Endothelial cell of umbilical vein (primary cell): ENCODE measurements at regions not wholly inside any gene's neighbourhood (a gene's known extent, or its start where the extent isn't known, plus 50 kb on each side); places are given as distances from the start of the nearest gene placed in this dataset.

Experiments
- BruUV-seq: library from RNA; stranded (reverse); fragments of 400-500 nt; replicated peaks from 2 replicates; lab custom pipeline; 2021; lab: Mats Ljungman, UMichigan
- CTCF ChIA-PET: fragments of 300-600, 350-600 bp; sonication (Branson Sonifier 250); formaldehyde crosslinking; loops from one replicate; lab custom pipeline; 2021; ENCODE audit warnings: antibody characterized with exemption, inconsistent platforms; lab: Charles Lee
- POLR2A ChIA-PET: fragments of 300-600, 350-600 bp; sonication (Branson Sonifier 250); formaldehyde crosslinking; loops from one replicate; lab custom pipeline; 2021; ENCODE audit warnings: antibody characterized with exemption, inconsistent platforms; lab: Charles Lee
- DNase-seq: peaks from one replicate; pipeline ENCODE4 v3.0.0-alpha.2; 2011; ENCODE audit warnings: low read depth, low spot score
- FAIRE-seq: peaks from 2 replicates; lab custom pipeline; 2011; peaks lifted over from hg19 to GRCh38; lab: Jason Lieb, UNC
- H2AFZ ChIP-seq: 2 replicates; pipeline ENCODE4 v1.6.0; 2012; ENCODE audit warnings: low read depth, low read length, control low read depth, inconsistent platforms
- H3K27ac ChIP-seq: 2 replicates; pipeline ENCODE4 v1.5.1; 2011; ENCODE audit warnings: low read depth, mild to moderate bottlenecking, control low read depth, low read length, moderate library complexity; ENCODE audit not compliant: insufficient read depth
- H3K27me3 ChIP-seq, 2 experiments: 2 replicates each; pipeline versions ENCODE4 v1.6.0 to v1.6.1; 2011; ENCODE audit warnings: low read length in 2 of 2, mixed read lengths in 1 of 2; ENCODE audit not compliant: control insufficient read depth in 2 of 2, insufficient read depth in 2 of 2
- H3K36me3 ChIP-seq, 2 experiments: 2 replicates in 1 of 2; 3 replicates in 1 of 2; pipeline ENCODE4 v1.5.1; 2011; ENCODE audit warnings: low read length in 2 of 2, mild to moderate bottlenecking in 1 of 2, moderate library complexity in 1 of 2; ENCODE audit not compliant: control insufficient read depth in 2 of 2, insufficient read depth in 2 of 2; ENCODE audit errors: extremely low read depth in 1 of 2
- H3K4me1 ChIP-seq: 3 replicates; pipeline ENCODE4 v1.5.1; 2011; ENCODE audit warnings: mild to moderate bottlenecking, low read length; ENCODE audit not compliant: control insufficient read depth, insufficient read depth; ENCODE audit errors: extremely low read depth
- H3K4me2 ChIP-seq: 2 replicates; pipeline ENCODE4 v1.6.1; 2011; ENCODE audit warnings: low read length, control low read depth, mixed read lengths; ENCODE audit not compliant: insufficient read depth
- H3K4me3 ChIP-seq, 3 experiments: fragments of 200-600 bp in 1 of 3; sonication (generic), shearing (Covaris generic) in 1 of 3; replicated peaks in 1 of 3; 2 replicates each; pipeline ENCODE4 v1.5.1; 2011 to 2016; ENCODE audit warnings: control low read depth in 3 of 3, low read length in 3 of 3, mild to moderate bottlenecking in 2 of 3, inconsistent platforms in 1 of 3, low read depth in 1 of 3, moderate library complexity in 1 of 3; ENCODE audit not compliant: insufficient read depth in 1 of 3
- H3K79me2 ChIP-seq: 2 replicates; pipeline ENCODE4 v1.6.0; 2012; ENCODE audit warnings: low read length, inconsistent platforms; ENCODE audit not compliant: control insufficient read depth, insufficient read depth
- H3K9ac ChIP-seq: replicated peaks from 2 replicates; pipeline ENCODE3; 2011; ENCODE audit warnings: low read length, control low read depth; ENCODE audit not compliant: insufficient read depth; ENCODE audit errors: extremely low read depth
- H3K9me1 ChIP-seq: replicated peaks from 3 replicates; pipeline ENCODE4 v1.6.0; 2011; ENCODE audit warnings: mild to moderate bottlenecking, low read length; ENCODE audit not compliant: control insufficient read depth, insufficient read depth; ENCODE audit errors: extremely low read depth
- H3K9me3 ChIP-seq: replicated peaks from 2 replicates; pipeline ENCODE4 v1.5.1; 2012; ENCODE audit warnings: low read length, inconsistent platforms; ENCODE audit not compliant: control insufficient read depth, insufficient read depth
- H4K20me1 ChIP-seq: replicated peaks from 2 replicates; pipeline ENCODE3; 2011; ENCODE audit warnings: mild to moderate bottlenecking, low read length; ENCODE audit not compliant: control insufficient read depth, insufficient read depth; ENCODE audit errors: extremely low read depth
- CTCF ChIP-seq, 2 donors: IDR thresholded peaks; 1 replicate in 1 of 2; 2 replicates in 1 of 2; pipeline ENCODE4 v1.5.1; 2011; ENCODE audit warnings: low read length in 2 of 2, mild to moderate bottlenecking in 2 of 2, moderate library complexity in 2 of 2, control low read depth in 1 of 2, inconsistent platforms in 1 of 2, low read depth in 1 of 2; ENCODE audit not compliant: insufficient read depth in 1 of 2; ENCODE audit errors: extremely low read depth in 1 of 2
- EZH2 ChIP-seq: IDR thresholded peaks from 2 replicates; pipeline ENCODE4 v1.6.1; 2012; ENCODE audit warnings: borderline replicate concordance, low read depth, mild to moderate bottlenecking, moderate library complexity, low read length, inconsistent platforms; ENCODE audit not compliant: severe bottlenecking
- FOS ChIP-seq: IDR thresholded peaks from 2 replicates; pipeline ENCODE4 v1.6.1; 2011; ENCODE audit warnings: mild to moderate bottlenecking, low read length, moderate library complexity, borderline replicate concordance; ENCODE audit not compliant: insufficient read depth
- GATA2 ChIP-seq: IDR thresholded peaks from 2 replicates; pipeline ENCODE4 v1.7.0; 2011; ENCODE audit warnings: low read depth, mild to moderate bottlenecking, moderate library complexity, mixed read lengths, low read length; ENCODE audit not compliant: insufficient read length, insufficient read depth
- JUN ChIP-seq: IDR thresholded peaks from 2 replicates; pipeline ENCODE4 v1.6.1; 2011; ENCODE audit warnings: borderline replicate concordance, low read depth; ENCODE audit not compliant: insufficient read length, insufficient read depth
- MAX ChIP-seq: IDR thresholded peaks from 2 replicates; pipeline ENCODE4 v1.6.1; 2011; ENCODE audit not compliant: insufficient read depth, insufficient read length
- MYC ChIP-seq: IDR thresholded peaks from one replicate; pipeline ENCODE4 v1.6.1; 2011; ENCODE audit warnings: mild to moderate bottlenecking, low read depth, low read length
- POLR2A ChIP-seq: IDR thresholded peaks from 2 replicates; pipeline ENCODE4 v1.6.1; 2012; ENCODE audit warnings: low read depth, mild to moderate bottlenecking, control low read depth, low read length
- POLR2AphosphoS5 ChIP-seq: IDR thresholded peaks from 2 replicates; pipeline ENCODE4 v1.6.1; 2012; ENCODE audit warnings: low read depth, mild to moderate bottlenecking, control low read depth, low read length, moderate library complexity; ENCODE audit not compliant: insufficient read depth
- dilution Hi-C: fragments of 300-500 bp; cut with MboI; formaldehyde crosslinking; loops from one replicate; pipeline ENCODE4 v1.15.0; 2019; ENCODE audit warnings: low sequenced_read_pairs; ENCODE audit not compliant: extremely low pct_ligation_motif_present
- intact Hi-C: fragments of 100-400 bp; cut with micrococcal nuclease; formaldehyde crosslinking; loops from one replicate; pipeline ENCODE4 v1.10.0; 2022

DNA sequence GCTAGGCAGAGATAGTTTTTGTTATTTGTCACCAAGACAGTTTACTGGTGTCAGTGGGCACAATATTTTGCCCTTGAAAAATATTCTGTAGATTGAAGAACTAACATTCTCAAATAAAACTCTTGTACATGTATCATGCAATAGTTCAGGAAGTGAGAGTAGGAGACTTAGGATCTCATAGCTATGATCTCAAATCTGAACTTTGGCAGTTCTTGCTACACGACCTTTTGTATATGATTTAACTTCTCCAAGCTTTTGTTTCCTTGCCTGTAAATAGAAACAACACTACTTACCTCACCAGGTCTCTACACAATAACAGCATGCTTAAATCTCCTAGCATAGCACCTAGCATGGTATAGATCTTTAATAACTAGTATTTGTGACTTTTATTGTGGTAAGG, 219.9 kb downstream of the ICOS start:
- Histone ChIP-seq H4K20me1 (no peaks in the 10 kb centered on the region), H3K36me3 (no peaks in the 10 kb centered on the region), H3K27me3 (no peaks in the 10 kb centered on the region), H3K4me2 (no peak overlapping the region), H3K4me1 (no peaks in the 10 kb centered on the region), H3K79me2 (no peaks in the 10 kb centered on the region), H3K9me1 (no peaks in the 10 kb centered on the region), H3K4me3 (no peak overlapping the region), H3K27ac (no peak overlapping the region), H2AFZ (no peak overlapping the region), H3K9me3 (no peaks in the 10 kb centered on the region), H3K9ac (no peak overlapping the region)
- TF ChIP-seq MYC (no peak), EZH2 (no peak), POLR2AphosphoS5 (no peak), JUN (no peak), CTCF (IDR thresholded peaks at IDR 0.05; ENCODE audit: extremely low read depth in 1 of 2, insufficient read depth in 1 of 2, low read depth in 1 of 2, low read length in 2 of 2) (no peak), FOS (no peak), GATA2 (no peak), POLR2A (no peak), MAX (no peak)
- intact Hi-C loops, result no loop called here
- no peak for DNase-seq
- no TSS peak for BruUV-seq
- ChIA-PET POLR2A (no interaction called here), CTCF (no interaction called here)
- dilution Hi-C loops, result no loop called here
- FAIRE-seq, result no peak
